ENCODE measurements at regions not wholly inside any gene's neighbourhood (a gene's known extent, or its start where the extent isn't known, plus 50 kb on each side); places are given as distances from the start of the nearest gene placed in this dataset.

- Histone ChIP-seq H3K27ac (no peak overlapping the region), H3K27me3 (replicated peaks) (no peaks in the 10 kb centered on the region), H3K36me3 (replicated peaks) (no peaks in the 10 kb centered on the region), H3K4me3 (ENCODE audit: low read depth, low read length) (no peak overlapping the region)
- TF ChIP-seq, protein P1, sequence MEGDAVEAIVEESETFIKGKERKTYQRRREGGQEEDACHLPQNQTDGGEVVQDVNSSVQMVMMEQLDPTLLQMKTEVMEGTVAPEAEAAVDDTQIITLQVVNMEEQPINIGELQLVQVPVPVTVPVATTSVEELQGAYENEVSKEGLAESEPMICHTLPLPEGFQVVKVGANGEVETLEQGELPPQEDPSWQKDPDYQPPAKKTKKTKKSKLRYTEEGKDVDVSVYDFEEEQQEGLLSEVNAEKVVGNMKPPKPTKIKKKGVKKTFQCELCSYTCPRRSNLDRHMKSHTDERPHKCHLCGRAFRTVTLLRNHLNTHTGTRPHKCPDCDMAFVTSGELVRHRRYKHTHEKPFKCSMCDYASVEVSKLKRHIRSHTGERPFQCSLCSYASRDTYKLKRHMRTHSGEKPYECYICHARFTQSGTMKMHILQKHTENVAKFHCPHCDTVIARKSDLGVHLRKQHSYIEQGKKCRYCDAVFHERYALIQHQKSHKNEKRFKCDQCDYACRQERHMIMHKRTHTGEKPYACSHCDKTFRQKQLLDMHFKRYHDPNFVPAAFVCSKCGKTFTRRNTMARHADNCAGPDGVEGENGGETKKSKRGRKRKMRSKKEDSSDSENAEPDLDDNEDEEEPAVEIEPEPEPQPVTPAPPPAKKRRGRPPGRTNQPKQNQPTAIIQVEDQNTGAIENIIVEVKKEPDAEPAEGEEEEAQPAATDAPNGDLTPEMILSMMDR (IDR thresholded peaks at IDR 0.05; ENCODE audit: low read depth, low read length, missing control alignments): no peak
- in situ Hi-C loops (cut with HindIII; ENCODE audit: low pct_ligation_motif_present, low sequenced_read_pairs): no loop called here
- DNase-seq: no peak
Measured at GRCh38 chr5:107313098-107313497, 357.6 kb downstream of the EFNA5 start.

DNA sequence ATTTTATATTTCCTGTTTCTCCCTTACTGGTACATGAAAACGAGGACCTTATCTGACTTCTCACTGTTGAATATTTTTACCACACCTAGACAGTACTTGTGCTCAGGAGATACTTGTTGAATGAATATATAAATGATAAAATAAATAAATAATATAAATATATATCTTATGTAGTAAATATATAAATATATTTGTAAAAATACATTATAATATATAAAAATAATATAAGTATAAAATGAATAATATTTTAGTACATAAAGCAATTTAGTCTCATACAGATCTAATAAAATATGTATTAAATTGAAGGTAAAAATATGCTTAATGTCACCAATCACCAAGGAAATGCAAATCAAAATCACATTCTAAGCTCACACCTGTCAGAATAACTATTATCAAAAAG lies 360.6 kb downstream of the EFNA5 start:
- Histone ChIP-seq H3K36me3 (replicated peaks) (no peaks in the 10 kb centered on the region), H3K27me3 (replicated peaks) (no peaks in the 10 kb centered on the region), H3K27ac (no peak overlapping the region), H3K4me3 (ENCODE audit: low read depth, low read length) (no peak overlapping the region)
- TF ChIP-seq, protein P1 (IDR thresholded peaks at IDR 0.05; ENCODE audit: low read depth, low read length, missing control alignments): no peak
- no peak for DNase-seq
- in situ Hi-C loops (cut with HindIII; ENCODE audit: low pct_ligation_motif_present, low sequenced_read_pairs): no loop called here

DNA sequence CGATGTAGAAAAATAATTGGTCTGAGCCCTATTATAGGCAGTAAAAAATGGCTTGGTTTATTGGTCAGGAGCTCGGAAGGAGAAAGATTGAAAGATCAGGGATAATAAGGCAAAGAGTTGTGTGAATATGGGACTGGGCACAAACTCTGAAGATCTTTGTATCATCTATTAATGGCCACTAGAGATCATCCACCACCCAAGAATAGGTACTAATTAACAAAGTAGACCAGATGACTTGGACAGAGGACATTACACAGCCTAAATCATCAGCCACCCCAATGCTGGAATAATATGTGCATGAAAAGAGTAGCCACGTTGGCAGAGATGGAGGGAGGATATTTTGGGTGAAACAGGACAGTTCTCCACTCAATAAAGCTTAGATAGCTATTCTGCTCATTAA lies 364.1 kb downstream of the EFNA5 start:
- Histone ChIP-seq H3K4me3 (ENCODE audit: low read depth, low read length) (no peak overlapping the region), H3K27ac (no peak overlapping the region), H3K36me3 (replicated peaks) (no peaks in the 10 kb centered on the region), H3K27me3 (replicated peaks) (no peaks in the 10 kb centered on the region)
- in situ Hi-C loops (cut with HindIII; ENCODE audit: low pct_ligation_motif_present, low sequenced_read_pairs): no loop called here
- no peak for DNase-seq
- TF ChIP-seq, protein P1 (IDR thresholded peaks at IDR 0.05; ENCODE audit: low read depth, low read length, missing control alignments): no peak

- in situ Hi-C loops (cut with HindIII; ENCODE audit: low pct_ligation_motif_present, low sequenced_read_pairs): no loop called here
- H3K27ac ChIP-seq: no peak overlapping the region
- no peak for DNase-seq
- no peaks in the 10 kb centered on the region for H3K36me3 ChIP-seq (replicated peaks)
- H3K4me3 ChIP-seq (ENCODE audit: low read depth, low read length): no peak overlapping the region
- no peaks in the 10 kb centered on the region for H3K27me3 ChIP-seq (replicated peaks)
- TF ChIP-seq, protein P1 (IDR thresholded peaks at IDR 0.05; ENCODE audit: low read depth, low read length, missing control alignments): no peak
Measured at GRCh38 chr5:107306002-107306401, 364.7 kb downstream of the EFNA5 start.

DNA sequence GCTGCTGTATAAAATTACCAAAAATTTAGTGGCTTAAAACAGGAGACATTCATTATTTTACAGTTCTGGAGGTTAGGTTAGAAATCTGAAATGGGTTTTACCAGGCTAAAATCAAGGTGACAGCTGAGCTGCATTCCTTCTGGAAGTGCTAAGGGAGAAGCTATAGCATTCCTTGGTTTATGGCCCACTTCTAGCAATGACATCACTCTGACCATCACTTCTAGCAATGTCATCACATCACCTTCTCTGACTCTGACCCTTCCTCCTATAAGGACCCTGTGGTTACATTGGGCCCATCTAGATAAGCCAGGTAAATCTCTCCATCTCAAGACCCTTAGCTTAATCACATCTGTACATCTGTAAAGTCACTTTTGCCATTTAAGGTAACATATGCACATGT lies 366.1 kb downstream of the EFNA5 start:
- Histone ChIP-seq H3K36me3 (replicated peaks) (no peaks in the 10 kb centered on the region), H3K27me3 (replicated peaks) (no peaks in the 10 kb centered on the region), H3K4me3 (ENCODE audit: low read depth, low read length) (no peak overlapping the region), H3K27ac (no peak overlapping the region)
- in situ Hi-C loops (cut with HindIII; ENCODE audit: low pct_ligation_motif_present, low sequenced_read_pairs): no loop called here
- TF ChIP-seq, protein P1 (IDR thresholded peaks at IDR 0.05; ENCODE audit: low read depth, low read length, missing control alignments): no peak
- DNase-seq: no peak

- Histone ChIP-seq H3K36me3 (replicated peaks) (no peaks in the 10 kb centered on the region), H3K27ac (no peak overlapping the region), H3K27me3 (replicated peaks) (no peaks in the 10 kb centered on the region), H3K4me3 (ENCODE audit: low read depth, low read length) (no peak overlapping the region)
- no peak for DNase-seq
- in situ Hi-C loops (cut with HindIII; ENCODE audit: low pct_ligation_motif_present, low sequenced_read_pairs): no loop called here
- TF ChIP-seq, protein P1 (IDR thresholded peaks at IDR 0.05; ENCODE audit: low read depth, low read length, missing control alignments): no peak
Measured at GRCh38 chr5:107303171-107303968, 367.4 kb downstream of the EFNA5 start.
